Hematopoietic multipotent progenitor cell treated with erythropoietin and hydrocortisone succinate and interleukin-3 and kit ligand, for 8 days (in vitro differentiated cells): ENCODE measurements at regions not wholly inside any gene's neighbourhood (a gene's known extent, or its start where the extent isn't known, plus 50 kb on each side); places are given as distances from the start of the nearest gene placed in this dataset.

Source experiments
- DNase-seq: peaks from one replicate; pipeline ENCODE4 v3.0.0-alpha.2; 2015

DNA sequence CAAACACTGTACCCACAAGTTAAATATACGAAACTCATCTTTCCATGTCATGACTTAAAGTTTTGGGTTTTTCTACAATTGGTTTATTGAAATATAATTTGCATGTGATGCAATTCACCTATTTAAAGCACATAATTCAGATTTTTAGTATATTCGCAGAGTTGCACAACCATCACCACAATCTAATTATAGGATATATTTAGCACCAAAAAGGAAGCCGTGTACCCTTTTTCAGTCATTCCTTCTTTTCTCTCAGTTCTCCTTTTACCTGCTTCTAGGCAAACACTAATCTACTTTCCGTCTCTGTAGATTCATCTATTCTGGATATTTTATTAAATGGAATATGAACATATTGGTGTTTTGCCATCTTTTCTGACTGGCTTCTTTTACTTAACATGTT lies 1458.1 kb upstream of the TENM4 start:
- DNase-seq, result no peak

DNA sequence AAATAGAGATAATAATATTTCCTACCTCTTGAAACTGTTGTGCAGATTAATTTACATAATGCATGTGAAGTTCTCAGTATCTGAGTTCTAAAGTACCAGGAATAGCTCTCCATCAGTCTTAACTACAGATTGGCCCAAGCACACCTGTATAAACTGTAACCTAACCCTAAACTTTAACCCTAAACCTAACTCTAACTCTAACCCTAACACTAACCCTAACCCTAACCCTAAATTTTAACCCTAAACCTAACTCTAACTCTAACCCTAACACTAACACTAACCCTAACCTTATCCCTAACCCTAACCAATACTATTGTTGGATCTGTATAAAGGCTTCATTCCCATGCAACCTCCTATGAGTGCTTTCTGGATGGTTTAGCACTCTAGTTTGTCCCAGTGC lies 1445.9 kb upstream of the TENM4 start:
- DNase-seq, result no peak

DNA sequence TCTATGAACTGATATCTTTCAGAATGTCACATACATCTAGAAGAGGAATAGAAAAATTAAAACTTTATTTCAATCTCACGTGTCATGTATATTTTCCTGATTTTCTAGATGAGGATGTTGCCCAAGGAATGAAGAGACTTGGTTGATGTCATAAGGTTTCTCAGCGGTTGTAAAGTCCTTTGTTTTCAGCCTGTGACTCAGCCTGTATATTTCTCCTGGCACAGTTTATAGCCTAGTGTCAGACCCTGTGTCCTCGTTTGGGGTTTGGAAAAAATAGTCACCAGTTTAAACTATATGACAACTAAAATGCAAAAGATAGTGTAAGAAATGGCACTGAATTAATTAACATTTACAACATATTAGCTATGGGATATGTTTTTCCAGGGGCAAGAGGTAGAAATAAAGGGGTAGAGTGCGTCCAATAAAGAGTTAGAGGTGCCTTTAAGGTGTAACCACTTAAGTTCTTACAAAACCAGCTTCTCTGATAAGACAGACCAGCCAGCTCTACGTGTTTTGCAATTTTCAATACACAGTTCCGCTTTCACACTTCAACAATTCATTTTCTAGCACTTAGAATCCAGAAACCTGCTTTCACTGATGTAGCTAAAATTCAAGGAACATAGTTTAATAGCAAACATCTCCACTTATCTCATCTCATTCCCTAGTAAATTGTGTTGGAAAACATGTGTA lies 1432.6 kb upstream of the TENM4 start:
- no peak for DNase-seq

DNA sequence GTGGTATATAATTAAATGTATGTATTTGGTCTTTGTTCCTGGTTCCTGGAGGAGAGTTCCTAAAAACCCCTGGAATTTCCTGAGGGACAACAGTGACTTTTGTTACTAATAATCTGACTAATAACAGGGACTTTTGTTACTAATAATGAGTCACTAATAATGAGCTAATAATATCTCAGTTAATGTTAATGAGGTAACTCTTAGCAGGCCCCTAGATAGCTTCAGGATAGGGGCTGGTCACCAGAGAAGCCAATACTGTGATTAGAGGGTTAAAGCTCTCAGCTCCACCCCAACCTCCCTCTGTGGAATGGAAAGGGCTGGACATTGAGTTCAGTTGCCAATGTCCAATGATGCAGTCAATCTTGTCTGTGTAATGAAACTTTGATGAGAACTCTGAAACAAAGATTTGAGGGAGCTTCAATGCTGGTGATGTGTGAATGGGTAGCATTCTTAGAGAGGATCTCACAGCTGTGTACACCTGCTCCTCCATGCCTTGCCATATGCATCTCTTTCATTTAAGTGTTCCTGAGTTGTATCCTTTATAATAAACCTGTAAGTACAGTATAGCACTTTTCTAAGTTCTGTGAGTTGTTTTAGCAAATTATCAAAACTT lies 1431.4 kb upstream of the TENM4 start:
- no peak for DNase-seq

DNA sequence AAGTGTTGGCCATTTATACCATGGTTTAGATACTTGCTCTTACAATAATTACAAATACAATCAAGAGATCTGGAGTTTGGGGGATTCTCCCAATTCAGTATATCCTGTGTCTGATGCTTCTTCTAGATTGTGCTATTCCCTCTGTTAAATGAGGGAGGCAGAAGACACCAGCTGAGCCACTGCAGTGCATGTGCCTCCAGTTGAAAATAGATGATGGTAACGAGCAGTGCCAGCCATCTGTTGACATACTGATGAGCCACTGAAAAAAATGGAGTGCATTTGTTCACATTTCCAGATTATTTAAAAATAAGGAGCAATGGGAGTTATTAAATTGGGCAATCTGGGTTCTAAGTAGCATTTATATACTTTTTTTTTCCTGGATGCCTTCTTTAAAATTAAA lies 1428.0 kb upstream of the TENM4 start:
- no peak for DNase-seq

DNA sequence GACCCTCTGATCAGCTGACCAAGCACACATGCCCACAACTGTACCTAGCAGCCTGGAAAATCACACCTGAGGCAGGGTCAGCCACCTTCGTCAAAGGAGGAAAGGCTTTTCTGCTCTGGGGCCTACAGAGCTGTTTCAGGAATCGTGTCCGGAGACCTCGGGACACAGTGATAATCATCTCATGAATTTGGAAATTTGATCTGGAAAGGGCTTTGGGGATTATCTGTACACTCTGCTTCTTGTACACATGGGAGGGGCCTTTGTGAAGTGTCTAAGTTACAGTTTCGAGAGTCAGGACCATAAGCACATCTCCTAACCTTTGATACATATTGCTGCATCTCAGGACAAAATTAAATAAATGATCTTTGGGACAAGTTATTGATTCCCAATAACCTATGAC lies 1421.2 kb upstream of the TENM4 start:
- no peak for DNase-seq

- no peak for DNase-seq
Measured at GRCh38 chr11:80861193-80861592, 1420.4 kb upstream of the TENM4 start.

DNA sequence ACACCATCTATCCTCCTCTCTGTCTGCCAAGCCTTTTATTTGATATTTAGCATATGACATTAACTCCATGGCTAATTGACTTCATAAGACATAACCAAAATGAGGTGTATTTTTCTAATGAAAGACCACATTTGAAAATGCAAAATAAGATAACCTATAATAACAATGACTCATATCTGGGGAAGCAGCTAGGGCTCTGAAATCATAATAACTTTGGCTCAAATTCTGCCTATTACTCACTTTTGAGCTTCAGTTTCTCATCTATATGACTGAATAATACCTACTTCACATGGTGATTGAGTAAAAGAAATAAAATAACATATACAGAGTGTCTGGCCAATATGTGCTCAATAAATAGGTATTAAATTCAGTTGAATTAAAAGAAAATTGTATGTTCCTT lies 1419.8 kb upstream of the TENM4 start:
- no peak for DNase-seq

GRCh38 chr11:80856066-80856465 lies 1415.2 kb upstream of the TENM4 start:
- DNase-seq, result no peak

DNA sequence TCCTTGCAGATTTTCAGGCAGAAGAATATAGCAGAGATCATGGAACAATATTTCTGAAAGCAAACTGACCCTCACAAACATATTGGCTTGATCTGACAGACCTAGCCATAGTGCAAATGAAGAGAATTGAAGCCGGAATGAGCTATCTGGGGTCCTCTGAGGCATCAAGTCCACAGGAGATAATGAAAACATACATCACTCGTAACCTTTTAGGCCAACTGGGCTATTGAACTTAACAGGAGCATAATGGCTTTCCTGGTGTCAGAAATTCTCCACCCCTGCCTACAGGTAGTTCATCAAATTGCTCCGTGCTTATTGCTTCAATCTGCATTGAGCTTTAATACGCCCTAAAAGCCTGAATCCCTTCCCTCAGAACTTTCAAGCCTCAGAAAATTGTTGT lies 1414.6 kb upstream of the TENM4 start:
- DNase-seq, result no peak

DNA sequence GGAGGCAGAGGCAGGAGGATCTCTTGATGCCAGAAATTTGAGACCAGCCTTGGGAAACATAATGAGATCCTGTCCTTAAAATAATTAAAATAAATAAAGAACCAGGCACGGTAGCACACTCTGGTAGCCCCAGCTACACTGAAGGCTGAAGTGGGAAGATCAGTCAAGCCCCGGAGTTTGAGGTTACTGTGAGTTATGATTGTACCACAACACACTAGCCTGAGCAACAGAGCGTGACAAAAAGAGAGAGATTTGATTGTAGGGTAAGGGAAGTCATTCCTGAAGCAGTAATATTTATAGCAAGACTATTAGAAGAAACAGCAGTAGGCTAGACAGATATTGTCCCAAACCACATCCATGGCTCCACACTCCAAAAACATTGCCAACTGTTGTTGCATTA lies 1408.4 kb upstream of the TENM4 start:
- no peak for DNase-seq

DNA sequence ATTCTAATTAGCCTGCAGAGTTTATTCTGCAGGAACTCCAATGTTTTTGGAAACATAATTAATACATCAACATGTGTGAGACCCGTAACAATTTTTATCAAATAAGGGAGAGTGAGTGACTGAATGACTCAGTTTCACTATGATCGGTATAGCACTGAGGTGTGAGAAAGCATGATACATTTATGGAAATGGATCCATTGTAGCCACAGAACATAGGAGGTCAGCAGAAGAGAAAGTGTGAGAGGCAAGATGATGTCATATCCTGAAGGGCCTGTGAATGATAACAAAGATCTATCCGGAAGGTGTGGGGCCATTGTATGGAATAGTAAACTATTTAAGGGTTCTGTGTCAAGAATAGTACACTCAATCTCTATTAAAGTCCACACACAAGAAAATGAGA lies 1406.1 kb upstream of the TENM4 start:
- no peak for DNase-seq

DNA sequence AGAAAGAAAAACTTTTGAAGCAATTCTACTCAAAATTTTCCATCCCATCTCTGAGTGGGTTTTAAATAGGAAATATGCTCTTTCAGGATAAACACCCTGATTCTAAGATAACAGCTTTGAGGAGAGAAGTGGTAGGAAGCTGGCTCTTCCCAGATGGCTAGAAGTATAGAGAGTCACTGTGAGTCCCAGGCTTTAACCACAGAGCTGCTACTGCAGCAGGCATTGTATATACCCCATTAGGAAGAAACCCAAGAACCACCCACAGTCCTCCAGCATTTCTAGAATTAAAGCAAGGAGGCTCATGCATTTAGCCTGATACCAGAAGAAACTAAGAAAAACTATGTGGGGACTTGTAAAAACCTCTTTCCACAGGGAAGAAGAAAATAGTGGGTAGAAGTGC lies 1405.6 kb upstream of the TENM4 start:
- DNase-seq, result no peak

- DNase-seq, result no peak
Measured at GRCh38 chr11:80844110-80844819, 1403.4 kb upstream of the TENM4 start.

GRCh38 chr11:80843266-80843974 lies 1402.6 kb upstream of the TENM4 start:
- no peak for DNase-seq

- no peak for DNase-seq
Measured at GRCh38 chr11:80842246-80842645, 1401.4 kb upstream of the TENM4 start.

GRCh38 chr11:80841675-80842074 lies 1400.8 kb upstream of the TENM4 start:
- DNase-seq, result no peak

DNA sequence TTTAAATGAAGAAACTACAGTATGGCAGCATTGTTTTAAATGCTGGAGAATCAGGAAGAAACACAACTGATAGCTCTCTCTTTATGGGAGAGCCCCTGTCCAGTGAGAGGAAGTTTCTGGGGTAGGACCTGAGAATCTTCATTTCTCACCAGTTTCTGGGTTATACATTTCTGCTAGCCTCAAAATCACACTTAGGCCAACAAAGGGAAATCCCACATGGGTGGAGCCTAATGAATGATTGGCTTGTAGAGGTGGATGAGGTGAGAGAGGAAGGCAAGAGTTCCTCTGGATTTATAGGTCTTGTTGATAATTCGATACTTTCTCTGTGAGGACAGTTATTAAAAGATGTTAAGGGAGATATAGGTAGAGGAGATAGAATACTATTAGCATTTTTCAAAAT lies 1397.3 kb upstream of the TENM4 start:
- no peak for DNase-seq

- DNase-seq, result no peak
Measured at GRCh38 chr11:80837051-80837450, 1396.2 kb upstream of the TENM4 start.

DNA sequence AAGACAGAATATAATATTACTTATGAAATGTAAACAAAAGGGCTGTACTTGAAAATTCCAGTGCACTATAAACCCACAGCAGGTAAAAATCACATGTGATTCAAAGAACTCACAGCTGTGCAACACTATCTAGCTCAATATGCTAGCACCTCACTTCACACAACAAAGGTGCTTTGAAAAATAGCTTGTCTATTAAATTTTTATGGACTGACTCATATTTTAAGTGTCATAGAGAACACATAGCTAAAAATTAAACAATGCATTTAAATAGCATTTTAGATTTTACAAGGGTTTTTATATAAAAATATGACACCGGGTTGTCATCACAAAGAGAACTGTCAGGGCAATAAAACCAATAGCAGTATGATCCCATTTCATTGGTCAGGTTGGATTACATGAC lies 1390.5 kb upstream of the TENM4 start:
- DNase-seq, result no peak

DNA sequence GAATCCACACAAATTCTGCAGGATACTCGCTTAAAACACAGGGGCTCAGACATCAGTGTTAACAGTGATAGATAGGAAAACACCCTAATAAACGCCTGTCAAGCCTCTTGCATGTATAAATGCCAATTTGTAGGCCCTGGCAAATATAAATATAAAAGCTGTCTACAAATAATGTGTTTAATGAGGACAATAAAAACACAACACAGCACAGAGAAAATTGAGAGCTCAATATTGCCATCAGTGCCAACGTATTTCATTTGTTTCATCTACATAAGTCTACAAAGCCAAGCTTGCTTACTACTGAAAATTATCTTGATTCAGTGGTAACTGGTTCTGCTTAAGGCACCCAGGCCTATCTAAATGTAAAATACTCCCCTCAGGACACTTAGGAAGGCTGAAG lies 1387.0 kb upstream of the TENM4 start:
- DNase-seq, result no peak

DNA sequence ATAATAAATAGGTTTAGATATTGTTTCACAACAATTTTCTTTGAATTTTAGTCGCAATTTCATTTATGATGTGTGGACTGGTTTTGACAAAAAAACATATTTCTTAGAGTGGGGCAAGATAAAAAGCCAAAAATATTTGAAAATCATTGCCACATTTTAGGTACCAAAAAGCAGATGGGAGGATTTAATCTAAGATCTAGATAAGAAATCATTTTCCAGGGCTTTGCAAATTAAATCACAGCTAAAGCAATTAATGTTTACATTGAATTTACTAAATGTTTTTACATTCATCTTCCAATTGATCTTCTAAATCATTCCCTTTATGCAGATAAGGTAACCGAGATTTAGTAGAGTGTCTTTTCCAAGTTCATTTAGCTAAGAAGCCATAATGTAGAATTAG lies 1386.0 kb upstream of the TENM4 start:
- DNase-seq, result no peak

DNA sequence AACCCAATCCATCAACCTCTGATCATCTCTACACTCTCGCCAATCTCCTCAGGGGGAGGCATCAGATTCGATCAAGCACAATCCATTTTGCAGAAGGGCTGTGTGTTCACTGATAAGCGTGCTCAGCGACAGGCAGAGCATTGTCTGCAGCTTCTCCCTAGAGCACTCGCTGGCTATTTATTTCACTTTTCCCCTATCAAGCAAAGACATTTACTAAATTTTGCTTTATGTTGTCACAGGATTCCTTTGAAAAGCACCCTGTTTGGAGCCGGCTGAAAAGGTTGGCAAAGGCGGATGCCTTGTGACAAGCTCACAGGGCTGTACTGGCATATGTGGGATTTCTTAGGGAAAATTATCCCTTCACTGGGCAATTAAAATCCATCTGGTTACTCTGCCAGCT lies 1381.5 kb upstream of the TENM4 start:
- no peak for DNase-seq

DNA sequence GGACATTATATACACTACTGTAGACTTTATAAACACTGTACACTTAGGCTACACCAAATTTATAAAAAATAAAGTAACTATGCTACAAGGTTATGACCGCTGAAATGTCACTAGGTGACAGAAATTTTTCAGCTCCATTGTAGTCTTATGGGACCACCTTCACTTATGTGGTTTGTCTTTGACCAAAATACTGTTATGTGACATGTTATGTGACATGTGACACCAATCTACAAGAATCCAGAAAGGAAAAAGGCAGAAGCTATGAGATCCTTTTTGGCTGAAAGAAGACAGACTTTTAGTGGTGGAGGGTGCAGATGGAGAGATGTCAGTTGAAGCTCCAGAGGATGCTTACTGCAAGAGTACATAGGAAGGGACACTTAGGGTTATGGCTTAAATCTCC lies 1378.4 kb upstream of the TENM4 start:
- DNase-seq, result no peak
